Loucy (cell line): ENCODE measurements at regions not wholly inside any gene's neighbourhood (a gene's known extent, or its start where the extent isn't known, plus 50 kb on each side); places are given as distances from the start of the nearest gene placed in this dataset.

ENCODE experiments used
- H2AFZ ChIP-seq: fragments of 200-600 bp; sonication (generic); 2 replicates; pipeline ENCODE4 v1.6.0; 2016; ENCODE audit warnings: antibody characterized with exemption, mild to moderate bottlenecking, low read length, moderate library complexity
- H3F3A ChIP-seq: fragments of 200-600 bp; 2 replicates; pipeline ENCODE4 v1.6.0; 2016; ENCODE audit warnings: antibody characterized with exemption, low read depth, mild to moderate bottlenecking
- H3K27me3 ChIP-seq: fragments of 200-600 bp; sonication (generic); 2 replicates; pipeline ENCODE4 v1.6.1; 2014; ENCODE audit warnings: low read length, mild to moderate bottlenecking; ENCODE audit not compliant: insufficient read depth, poor library complexity, severe bottlenecking
- H3K36me3 ChIP-seq: fragments of 200-600 bp; sonication (generic); 2 replicates; pipeline ENCODE4 v1.6.1; 2016; ENCODE audit warnings: low read length; ENCODE audit not compliant: insufficient read depth
- H3K4me1 ChIP-seq: fragments of 200-600 bp; sonication (generic); 2 replicates; pipeline ENCODE4 v1.5.1; 2014; ENCODE audit warnings: low read length, mild to moderate bottlenecking; ENCODE audit not compliant: insufficient read depth, poor library complexity, severe bottlenecking
- H3K4me2 ChIP-seq: fragments of 200-600 bp; sonication (generic); 2 replicates; pipeline ENCODE4 v1.6.0; 2014; ENCODE audit warnings: antibody characterized with exemption, low read length, low read depth, mild to moderate bottlenecking; ENCODE audit not compliant: poor library complexity, severe bottlenecking
- H3K4me3 ChIP-seq: fragments of 200-600 bp; sonication (generic); 2 replicates; pipeline ENCODE4 v1.5.1; 2014; ENCODE audit warnings: low read length, mild to moderate bottlenecking, mixed read lengths; ENCODE audit not compliant: poor library complexity, severe bottlenecking
- H3K79me2 ChIP-seq: fragments of 200-600 bp; sonication (generic); 2 replicates; pipeline ENCODE4 v1.6.1; 2014; ENCODE audit warnings: low read length; ENCODE audit not compliant: insufficient read depth
- H3K9ac ChIP-seq: fragments of 200-600 bp; sonication (generic); 2 replicates; pipeline ENCODE4 v1.6.0; 2014; ENCODE audit warnings: mild to moderate bottlenecking, low read depth, low read length, moderate library complexity; ENCODE audit not compliant: poor library complexity, severe bottlenecking
- H3K9me2 ChIP-seq: fragments of 200-600 bp; sonication (generic); replicated peaks from 2 replicates; pipeline ENCODE4 v1.6.1; 2016; ENCODE audit warnings: low read depth, low read length, mixed read lengths
- H3K9me3 ChIP-seq: fragments of 200-600 bp; sonication (generic); 2 replicates; pipeline ENCODE4 v1.6.1; 2014; ENCODE audit warnings: mild to moderate bottlenecking, antibody characterized with exemption, low read length, low read depth; ENCODE audit not compliant: insufficient read depth
- H4K20me1 ChIP-seq: fragments of 200-600 bp; sonication (generic); 2 replicates; pipeline ENCODE4 v1.6.0; 2014; ENCODE audit warnings: antibody characterized with exemption, low read length, mild to moderate bottlenecking; ENCODE audit not compliant: insufficient read depth, poor library complexity, severe bottlenecking
- CTCF ChIP-seq: fragments of 200-600 bp; sonication (generic); conservative IDR thresholded peaks from 2 replicates; pipeline ENCODE4 v1.5.1; 2014; ENCODE audit warnings: mild to moderate bottlenecking, antibody characterized with exemption, low read length
- EZH2phosphoT487 ChIP-seq: fragments of 200-600 bp; IDR thresholded peaks from 2 replicates; pipeline ENCODE4 v1.6.1; 2018; ENCODE audit warnings: antibody characterized with exemption, mild to moderate bottlenecking, moderate library complexity, borderline replicate concordance

- H3K9me2 ChIP-seq, result no peaks in the 10 kb centered on the region
- H3K36me3 ChIP-seq, result no peaks in the 10 kb centered on the region
- no peak overlapping the region for H3K4me3 ChIP-seq
- no peak overlapping the region for H2AFZ ChIP-seq
- no peaks in the 10 kb centered on the region for H3K27me3 ChIP-seq
- H3K4me2 ChIP-seq, result no peak overlapping the region
- no peak for TF ChIP-seq CTCF
- TF ChIP-seq EZH2phosphoT487, result no peak
- H3K79me2 ChIP-seq, result no peaks in the 10 kb centered on the region
- no peaks in the 10 kb centered on the region for H3F3A ChIP-seq
- H3K4me1 ChIP-seq, result no peaks in the 10 kb centered on the region
- H3K9ac ChIP-seq, result no peak overlapping the region
- H4K20me1 ChIP-seq, result no peaks in the 10 kb centered on the region
- no peaks in the 10 kb centered on the region for H3K9me3 ChIP-seq
These were observed 85.7 kb upstream of the PRDM11 start for GRCh38 chr11:45060707-45061106.

GRCh38 chr11:45061641-45062040, 84.8 kb upstream of the PRDM11 start:
- Histone ChIP-seq H2AFZ (no peak overlapping the region), H3K9me2 (no peaks in the 10 kb centered on the region), H3K27me3 (no peaks in the 10 kb centered on the region), H3K4me3 (no peak overlapping the region), H3K36me3 (no peaks in the 10 kb centered on the region), H3K4me2 (no peak overlapping the region), H4K20me1 (no peaks in the 10 kb centered on the region), H3K9me3 (no peaks in the 10 kb centered on the region), H3K9ac (no peak overlapping the region), H3K4me1 (no peaks in the 10 kb centered on the region), H3K79me2 (no peaks in the 10 kb centered on the region), H3F3A (no peaks in the 10 kb centered on the region)
- TF ChIP-seq CTCF, result no peak
- TF ChIP-seq EZH2phosphoT487, result no peak

- Histone ChIP-seq H3K27me3 (no peaks in the 10 kb centered on the region), H3K9ac (no peak overlapping the region), H3K4me2 (no peak overlapping the region), H4K20me1 (no peaks in the 10 kb centered on the region), H2AFZ (no peak overlapping the region), H3K79me2 (no peaks in the 10 kb centered on the region), H3F3A (no peaks in the 10 kb centered on the region), H3K4me1 (no peaks in the 10 kb centered on the region), H3K4me3 (no peak overlapping the region), H3K9me2 (no peaks in the 10 kb centered on the region), H3K36me3 (no peaks in the 10 kb centered on the region), H3K9me3 (no peaks in the 10 kb centered on the region)
- TF ChIP-seq EZH2phosphoT487 (no peak), CTCF (no peak)
These were observed 84.3 kb upstream of the PRDM11 start for GRCh38 chr11:45062115-45062514.
